Ishikawa (cell line): ENCODE measurements at regions not wholly inside any gene's neighbourhood (a gene's known extent, or its start where the extent isn't known, plus 50 kb on each side); places are given as distances from the start of the nearest gene placed in this dataset.

Experiments
- EP300 ChIP-seq: IDR thresholded peaks from 2 replicates; pipeline ENCODE4 v1.6.1; 2012; ENCODE audit warnings: borderline replicate concordance
- TAF1 ChIP-seq: IDR thresholded peaks from 2 replicates; pipeline ENCODE4 v1.6.1; 2012; ENCODE audit warnings: low read depth, mild to moderate bottlenecking
- TCF12 ChIP-seq: IDR thresholded peaks from 2 replicates; pipeline ENCODE4 v1.6.1; 2012; ENCODE audit warnings: low read depth
- TEAD4 ChIP-seq: IDR thresholded peaks from 2 replicates; pipeline ENCODE4 v1.6.1; 2012
- USF1 ChIP-seq: IDR thresholded peaks from 2 replicates; pipeline ENCODE4 v1.6.1; 2012

- no peak for TF ChIP-seq TAF1
- no peak for TF ChIP-seq USF1
- no peak for TF ChIP-seq TEAD4
- TF ChIP-seq EP300: no peak
- TF ChIP-seq TCF12: no peak
Observed at GRCh38 chr9:105176194-105176593, 68.3 kb upstream of the SLC44A1 start.
